GM12875 (cell line): ENCODE measurements at regions not wholly inside any gene's neighbourhood (a gene's known extent, or its start where the extent isn't known, plus 50 kb on each side); places are given as distances from the start of the nearest gene placed in this dataset.
A peak's percentile ranks its signal among the peaks of the same experiment; 100 is the strongest.
"Not testable (repeated sequence)": the region's sequence is repeated elsewhere in the genome, so short reads cannot be mapped to it uniquely, and the experiment has no call there.

Source experiments
- H3K4me3 ChIP-seq: one replicate; pipeline ENCODE4 v1.5.1; 2011; ENCODE audit warnings: low read depth, low read length, control low read depth
- CTCF ChIP-seq: IDR thresholded peaks from 2 replicates; pipeline ENCODE4 v1.5.1; 2011; ENCODE audit warnings: low read depth, mild to moderate bottlenecking, control low read depth, inconsistent platforms, low read length, moderate library complexity, borderline replicate concordance; ENCODE audit not compliant: insufficient read depth

GRCh38 chr2:88892207-88892606, 200.7 kb downstream of the RPIA start:
- no peak for TF ChIP-seq CTCF
- peak overlapping the region; percentile 42 for H3K4me3 ChIP-seq

GRCh38 chr2:88892788-88893187, 201.3 kb downstream of the RPIA start:
- H3K4me3 ChIP-seq = peak overlapping the region; percentile 40
- TF ChIP-seq CTCF = no peak

- TF ChIP-seq CTCF = no peak
- H3K4me3 ChIP-seq = peak overlapping the region; percentile 22
These were observed 205.5 kb downstream of the RPIA start for GRCh38 chr2:88896971-88897370.

GRCh38 chr2:88897715-88898114, 206.2 kb downstream of the RPIA start:
- TF ChIP-seq CTCF = no peak
- peak overlapping the region; percentile 43 for H3K4me3 ChIP-seq

GRCh38 chr2:88903749-88904353, 212.4 kb downstream of the RPIA start:
- peak; percentile 70; the same call in 1 of the 2 replicates for TF ChIP-seq CTCF
- no peak overlapping the region for H3K4me3 ChIP-seq

- H3K4me3 ChIP-seq = no peak overlapping the region
- no peak for TF ChIP-seq CTCF
These were observed 221.8 kb downstream of the RPIA start for GRCh38 chr2:88913280-88913679.

GRCh38 chr2:88919087-88919738, 227.7 kb downstream of the RPIA start:
- TF ChIP-seq CTCF = peak; percentile 47; the same call in 1 of the 2 replicates
- H3K4me3 ChIP-seq = no peak overlapping the region

- H3K4me3 ChIP-seq = not testable (repeated sequence)
These were observed 228.9 kb downstream of the RPIA start for GRCh38 chr2:88920399-88920798.
